ENCODE measurements at regions not wholly inside any gene's neighbourhood (a gene's known extent, or its start where the extent isn't known, plus 50 kb on each side); places are given as distances from the start of the nearest gene placed in this dataset.

- no peaks in the 10 kb centered on the region for H3K27me3 ChIP-seq (ENCODE audit: insufficient read depth, low read length)
- no peak overlapping the region for H3K27ac Mint-ChIP-seq
- peaks cover 3% of the 10 kb centered on the region; the same call in 1 of the 2 replicates for H3K4me1 ChIP-seq (ENCODE audit: insufficient read depth, low read length)
- H2BK5ac ChIP-seq (ENCODE audit: insufficient read length, low read length), result no peak overlapping the region
- no peak overlapping the region for H4K91ac ChIP-seq (ENCODE audit: insufficient read length, low read depth, low read length)
- H2AFZ ChIP-seq (ENCODE audit: low read length), result no peak overlapping the region
- no peak overlapping the region for H2BK12ac ChIP-seq (ENCODE audit: insufficient read length, low read depth, low read length)
- H3K79me2 ChIP-seq (ENCODE audit: insufficient read depth, low read length), result no peaks in the 10 kb centered on the region
- H3K4me3 Mint-ChIP-seq, result no peak overlapping the region
- H4K20me1 ChIP-seq (ENCODE audit: control insufficient read depth, insufficient read depth, insufficient read length), result no peaks in the 10 kb centered on the region
- H3T11ph ChIP-seq (ENCODE audit: low read length), result no peak overlapping the region
- no peaks in the 10 kb centered on the region for H3K79me1 ChIP-seq (ENCODE audit: insufficient read depth, low read depth, low read length, poor library complexity, severe bottlenecking)
- no peak overlapping the region for H4K5ac ChIP-seq (ENCODE audit: insufficient read length, low read depth, low read length)
- H2AK5ac ChIP-seq (ENCODE audit: insufficient read length, low read length), result no peak overlapping the region
- no peaks in the 10 kb centered on the region for H3K27me3 Mint-ChIP-seq (ENCODE audit: low read depth)
- H3K27ac ChIP-seq (ENCODE audit: insufficient read length, low read depth, low read length), result no peak overlapping the region
- H3K4me2 ChIP-seq (ENCODE audit: insufficient read depth, insufficient read length, low read length), result no peak overlapping the region
- H3K9ac ChIP-seq (ENCODE audit: extremely low read depth, insufficient read length, low read length), result no peak overlapping the region
- H3K4me1 Mint-ChIP-seq, result peaks cover 0 to 3% of the 10 kb centered on the region in 2 experiments; a peak in 2 of 4 replicates
- H3K9me3 Mint-ChIP-seq, result no peaks in the 10 kb centered on the region
- no peaks in the 10 kb centered on the region for H3K36me3 Mint-ChIP-seq (ENCODE audit: insufficient read depth in 1 of 3, low read depth in 3 of 3)
- no peak overlapping the region for H3K56ac ChIP-seq (ENCODE audit: insufficient read length, low read depth, low read length)
- H3K18ac ChIP-seq (ENCODE audit: insufficient read length, low read depth, low read length), result no peak overlapping the region
- TF ChIP-seq CTCF (conservative IDR thresholded peaks at IDR 0.05), result no peak
- H4K8ac ChIP-seq (replicated peaks; ENCODE audit: insufficient read length, low read depth, low read length), result no peak overlapping the region
- no peak for DNase-seq
- H3K4ac ChIP-seq (ENCODE audit: low read depth, low read length), result no peak overlapping the region
- H2BK120ac ChIP-seq (ENCODE audit: low read depth, low read length, poor library complexity, severe bottlenecking), result no peak overlapping the region
- no peak overlapping the region for H3K23ac ChIP-seq (ENCODE audit: insufficient read length, low read depth, low read length)
- no peak overlapping the region for H2BK20ac ChIP-seq (ENCODE audit: low read depth, low read length, poor library complexity, severe bottlenecking)
- no peak overlapping the region for H2BK15ac ChIP-seq (ENCODE audit: low read depth, low read length)
- no peaks in the 10 kb centered on the region for H3K23me2 ChIP-seq (ENCODE audit: insufficient read length, low read depth, low read length, poor library complexity, severe bottlenecking)
- WGBS (ENCODE audit: extremely low coverage, insufficient read length, low lambda C conversion rate), result no CpG with 5 or more reads among the region's 1 CpG
- H3K14ac ChIP-seq (ENCODE audit: insufficient read depth, low read length), result no peak overlapping the region
- H3K9me3 ChIP-seq (ENCODE audit: control insufficient read depth, low read depth, low read length), result no peaks in the 10 kb centered on the region
Observed at GRCh38 chr6:71043902-71044301, 87.0 kb upstream of the B3GAT2 start.
